HG02642 (cell line): ENCODE measurements at regions not wholly inside any gene's neighbourhood (a gene's known extent, or its start where the extent isn't known, plus 50 kb on each side); places are given as distances from the start of the nearest gene placed in this dataset.
"Not testable (repeated sequence)": the region's sequence is repeated elsewhere in the genome, so short reads cannot be mapped to it uniquely, and the experiment has no call there.

Experiments used
- ATAC-seq: cut with Tn5 transposase; IDR thresholded peaks from one replicate; pipeline ENCODE4 v1.9.1; 2021; ENCODE audit warnings: mild to moderate bottlenecking; ENCODE audit not compliant: unreplicated experiment, poor library complexity

DNA sequence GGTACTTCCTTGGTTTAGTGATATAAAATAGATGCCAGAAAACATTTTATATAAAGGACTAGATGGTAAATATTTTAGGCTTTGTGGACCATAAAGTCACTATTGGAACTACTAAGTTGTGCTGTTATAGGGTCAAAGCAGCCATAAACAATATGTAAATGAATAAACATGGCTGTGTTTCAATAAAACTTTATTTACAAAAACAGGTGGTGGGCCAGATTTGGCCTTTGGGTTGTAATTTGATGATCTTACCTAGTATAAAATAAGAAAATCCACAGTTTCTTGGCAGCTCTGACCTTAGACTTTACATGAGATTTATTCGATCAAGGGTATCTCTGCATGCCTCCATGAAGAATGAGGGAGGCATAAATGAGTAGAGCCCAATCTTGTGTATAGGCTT, 232.0 kb upstream of the PCDH9 start:
- no peak for ATAC-seq

DNA sequence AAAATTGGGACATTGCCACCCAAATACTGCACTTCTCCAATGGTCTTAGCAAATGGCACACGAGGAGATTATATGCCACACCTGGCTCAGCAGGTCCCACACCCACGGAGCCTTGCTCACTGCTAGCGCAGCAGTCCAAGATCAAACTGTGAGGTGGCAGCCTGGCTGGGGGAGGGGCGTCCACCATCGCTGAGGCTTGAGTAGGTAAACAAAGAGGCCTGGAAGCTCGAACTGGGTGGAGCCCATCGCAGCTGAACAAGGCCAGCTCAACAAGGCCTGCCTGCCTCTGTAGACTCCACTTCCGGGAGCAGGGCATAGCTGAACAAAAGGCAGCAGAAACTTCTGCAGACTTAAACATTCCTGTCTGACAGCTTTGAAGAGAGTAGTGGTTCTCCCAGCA, 222.4 kb upstream of the PCDH9 start:
- ATAC-seq = not testable (repeated sequence)

DNA sequence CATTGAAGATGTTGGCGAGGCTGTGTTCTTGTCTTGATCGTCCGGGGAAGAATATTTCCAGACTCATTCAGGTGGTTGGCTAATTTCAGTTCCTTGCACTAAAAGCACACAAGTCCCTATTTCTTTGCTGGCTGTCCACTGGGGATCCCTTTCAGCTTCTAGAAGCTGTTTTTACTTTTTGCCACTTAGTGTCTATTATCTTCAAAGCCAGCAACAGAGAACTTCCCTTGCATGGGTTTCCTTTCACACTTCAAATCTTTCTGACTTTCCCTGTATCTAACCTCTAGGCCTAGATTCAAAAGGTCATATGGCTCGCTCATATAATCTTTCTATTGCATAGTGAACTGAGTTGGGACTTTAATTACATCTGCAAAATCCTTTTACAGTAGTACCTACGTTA, 215.3 kb upstream of the PCDH9 start:
- no peak for ATAC-seq

DNA sequence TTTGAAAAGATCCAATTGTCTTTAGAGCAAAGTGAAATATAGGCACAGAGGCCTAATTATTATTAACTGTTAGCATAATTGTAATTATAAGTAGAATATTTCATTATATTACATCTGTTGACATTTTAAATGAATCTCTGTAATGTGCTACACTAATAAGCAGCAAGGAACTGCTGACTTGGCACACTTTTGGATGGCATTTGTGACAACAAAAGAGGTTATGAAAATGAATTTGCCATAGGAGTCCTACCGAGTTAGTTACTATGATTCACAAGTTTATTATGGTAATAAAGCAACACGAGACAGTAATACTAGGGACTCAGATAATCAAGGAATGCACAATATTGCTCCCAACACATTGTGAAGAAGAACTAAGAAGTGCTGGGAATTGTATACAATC, 213.8 kb upstream of the PCDH9 start:
- ATAC-seq = no peak

DNA sequence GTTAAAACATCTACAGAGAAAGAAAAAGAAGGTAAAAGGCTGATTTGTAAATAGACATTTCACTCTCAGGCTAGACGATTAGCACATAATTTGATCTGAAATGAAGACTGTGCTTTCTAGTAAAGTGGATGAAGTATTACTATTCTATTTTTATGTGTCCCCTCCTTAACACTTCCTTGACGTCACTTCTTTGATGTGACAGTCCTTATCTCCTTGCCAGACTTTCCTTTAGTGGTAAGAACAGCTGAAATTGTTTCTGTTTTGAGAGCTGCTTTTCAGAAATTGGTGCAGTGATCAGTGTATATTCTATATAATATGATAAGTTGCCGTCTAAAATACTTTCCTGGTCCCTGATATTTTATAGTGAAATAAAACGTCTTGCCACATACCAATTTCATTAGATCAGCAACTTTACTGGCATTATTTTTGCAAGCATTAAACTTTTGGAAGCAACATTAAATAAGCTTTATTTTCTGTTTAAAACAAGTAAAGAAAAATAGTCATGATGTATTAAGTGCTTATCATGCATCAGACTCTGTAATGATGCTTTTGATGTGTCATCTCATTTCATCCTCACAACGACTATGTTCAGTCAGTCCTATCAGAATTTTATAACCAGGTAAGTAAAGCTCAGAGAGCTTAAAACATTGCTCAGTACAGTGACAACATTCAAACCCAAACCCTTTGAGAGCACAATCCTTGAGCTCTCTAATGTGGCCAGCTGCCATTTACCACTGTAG, 210.3 kb upstream of the PCDH9 start:
- ATAC-seq = no peak

DNA sequence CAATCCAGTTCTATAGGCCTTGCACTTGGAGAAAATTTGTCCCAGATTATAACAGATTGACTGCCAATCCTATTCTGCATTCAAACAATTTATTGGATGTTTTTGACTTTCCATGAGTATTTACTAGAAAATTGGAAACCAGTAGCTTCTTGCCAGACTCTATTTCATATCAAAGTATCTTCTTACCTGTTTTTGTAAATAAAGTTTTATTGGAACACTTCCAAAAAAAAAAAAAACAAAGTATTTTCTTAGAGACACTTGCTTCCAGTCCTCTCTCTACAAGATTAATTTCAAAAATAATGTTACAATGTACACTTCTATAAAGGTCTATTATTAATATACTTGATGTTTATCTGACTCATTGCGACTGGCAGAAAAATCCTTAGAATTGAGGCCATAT, 209.2 kb upstream of the PCDH9 start:
- ATAC-seq = no peak

DNA sequence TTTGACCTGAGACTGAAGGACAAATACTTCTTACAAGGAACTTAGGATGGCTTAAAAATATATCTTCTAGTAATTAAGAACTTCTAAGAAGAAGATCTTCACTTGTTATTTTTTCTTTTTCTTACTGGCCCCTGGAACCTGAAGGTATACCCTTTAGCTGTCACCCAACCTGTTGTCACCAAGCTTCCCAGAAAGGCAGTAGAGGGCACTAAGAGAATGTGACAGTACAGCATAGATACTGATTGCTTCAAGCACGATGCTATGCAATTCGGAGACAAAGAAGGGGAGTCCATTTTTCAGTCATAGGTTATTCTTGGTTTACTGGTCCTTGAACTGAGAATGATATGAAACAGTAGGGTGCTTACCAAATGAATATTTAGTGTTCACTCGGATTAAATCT, 208.3 kb upstream of the PCDH9 start:
- no peak for ATAC-seq

DNA sequence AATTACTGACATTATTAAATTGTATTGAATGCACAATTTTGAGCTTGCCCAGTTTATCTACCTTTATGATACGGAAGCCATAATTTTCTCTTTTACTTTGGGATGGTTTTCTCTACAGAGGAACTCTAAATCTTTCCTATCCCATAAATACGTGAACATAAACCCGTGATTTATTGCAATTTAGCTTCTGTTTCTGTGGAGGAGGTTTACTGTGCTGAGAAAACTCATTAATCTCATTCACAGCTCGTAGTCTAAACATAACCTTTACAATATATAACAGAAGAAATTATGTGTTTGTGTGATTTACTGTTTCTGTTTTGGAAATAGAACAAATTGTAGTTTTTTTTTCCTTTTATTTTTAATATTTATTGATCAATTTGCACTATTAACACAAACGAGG, 207.1 kb upstream of the PCDH9 start:
- ATAC-seq = no peak

DNA sequence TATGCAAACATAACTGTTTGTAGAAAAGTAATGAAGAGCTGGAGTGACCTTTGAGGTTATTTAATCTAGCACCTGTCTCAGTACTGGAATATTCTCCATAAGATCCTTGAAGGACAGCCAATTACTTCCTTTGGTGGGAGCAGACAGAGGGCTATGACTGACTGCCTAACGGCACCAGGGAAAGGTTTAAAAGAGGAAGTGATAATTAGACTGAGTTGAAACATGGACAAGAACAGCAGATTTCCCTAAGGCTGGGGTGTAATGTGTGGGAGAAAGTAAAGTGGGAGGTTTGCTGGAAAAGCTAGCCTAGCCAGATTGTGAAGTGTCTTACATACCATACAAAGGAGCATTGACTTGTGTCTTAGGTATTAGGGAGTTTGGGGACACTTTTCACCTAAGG, 191.3 kb upstream of the PCDH9 start:
- ATAC-seq = no peak

DNA sequence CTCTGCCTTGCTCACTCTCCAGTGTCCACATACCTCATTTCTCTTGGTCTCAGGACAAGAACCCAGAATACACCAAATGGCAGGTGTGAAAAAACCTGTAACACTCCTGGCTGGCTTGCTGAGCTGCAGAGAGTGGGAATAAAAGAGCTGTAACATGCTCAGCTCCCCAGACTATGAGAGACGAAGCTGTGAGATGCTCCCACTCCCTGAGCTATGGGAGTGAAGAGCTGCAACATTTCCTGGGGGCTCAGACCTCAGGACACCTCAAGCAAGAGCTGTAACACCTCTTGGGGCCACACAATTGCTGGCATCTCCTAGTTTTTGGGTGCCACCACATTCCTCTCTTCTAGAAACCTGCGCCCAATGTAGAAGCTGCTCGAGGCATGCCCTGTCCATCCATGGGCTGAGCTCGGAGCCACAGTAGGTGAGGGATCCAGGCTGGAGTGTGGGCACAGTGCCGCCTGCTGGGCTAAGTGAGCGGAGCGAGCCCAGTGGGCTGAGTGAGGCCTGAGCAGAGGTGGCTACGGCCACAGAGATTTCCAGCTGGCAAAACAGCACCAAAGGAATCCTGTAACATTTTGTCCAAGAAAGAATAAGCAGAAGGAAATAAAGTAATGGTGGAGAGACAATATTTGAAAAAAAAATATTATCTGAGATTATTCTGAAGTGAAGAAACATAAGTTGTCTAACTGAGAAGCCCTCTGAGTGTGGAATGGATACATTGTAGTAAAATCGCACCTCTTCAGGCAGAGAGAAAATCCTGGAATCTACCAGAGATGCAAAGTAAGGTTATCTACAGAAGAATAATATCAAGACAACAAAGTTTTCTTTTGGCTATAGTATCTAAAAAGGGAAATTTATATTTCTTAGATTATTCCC, 186.2 kb upstream of the PCDH9 start:
- peak; percentile 66 for ATAC-seq

DNA sequence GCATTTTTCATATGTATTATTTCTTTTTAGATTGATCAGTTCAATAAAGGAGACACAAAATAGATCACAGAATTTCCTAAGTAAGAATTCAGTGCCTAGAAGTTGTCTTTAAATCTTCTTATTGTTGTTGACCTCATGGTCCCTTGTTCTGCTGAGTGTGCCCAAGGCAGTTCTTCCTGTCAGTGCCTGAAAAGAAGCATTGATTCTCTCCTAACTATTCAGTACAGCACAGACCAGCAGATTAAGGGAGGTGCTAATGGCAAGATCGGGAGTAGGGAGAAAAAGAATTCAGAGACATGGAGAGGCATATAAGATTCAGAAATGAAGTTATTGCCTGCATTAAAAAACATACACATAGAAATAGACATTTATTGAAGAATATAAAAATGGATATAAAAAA, 180.5 kb upstream of the PCDH9 start:
- ATAC-seq = no peak

DNA sequence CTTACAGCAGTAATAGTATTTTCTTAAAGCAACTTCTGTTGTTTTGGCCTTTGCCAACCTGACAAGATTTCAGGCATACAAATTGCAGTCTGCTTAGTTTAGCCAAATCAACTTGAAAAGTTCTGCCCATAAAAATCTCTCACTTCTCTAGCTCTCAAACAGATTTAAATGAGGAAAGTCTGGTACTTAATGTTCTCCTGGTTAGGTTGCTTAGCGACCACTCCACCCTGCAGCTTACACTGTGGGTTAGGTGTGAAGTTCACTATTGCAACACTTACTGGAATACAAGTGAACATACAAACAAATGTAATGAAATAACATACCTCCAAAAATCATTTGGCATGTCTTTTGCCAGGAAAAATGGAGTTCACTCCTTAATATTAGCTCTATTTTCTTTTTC, 178.7 kb upstream of the PCDH9 start:
- ATAC-seq = no peak

DNA sequence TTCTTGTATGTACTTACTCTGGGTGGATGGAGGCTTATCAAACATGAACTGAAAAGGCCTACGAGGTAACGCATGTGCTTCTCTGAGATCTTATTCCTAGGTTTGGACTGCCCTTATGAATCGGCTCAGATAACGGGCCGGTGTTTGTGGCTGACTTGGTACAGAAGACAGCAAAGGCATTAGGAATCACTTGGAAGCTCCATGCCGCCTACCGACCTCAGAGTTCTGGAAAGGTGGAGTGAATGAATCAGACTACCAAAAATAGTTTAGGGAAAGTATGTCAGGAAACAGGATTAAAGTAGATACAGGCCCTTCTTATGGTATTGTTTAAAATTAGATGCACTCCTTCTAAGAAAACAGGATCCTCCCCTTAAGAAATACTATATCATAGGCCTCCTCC, 172.4 kb upstream of the PCDH9 start:
- ATAC-seq = no peak

DNA sequence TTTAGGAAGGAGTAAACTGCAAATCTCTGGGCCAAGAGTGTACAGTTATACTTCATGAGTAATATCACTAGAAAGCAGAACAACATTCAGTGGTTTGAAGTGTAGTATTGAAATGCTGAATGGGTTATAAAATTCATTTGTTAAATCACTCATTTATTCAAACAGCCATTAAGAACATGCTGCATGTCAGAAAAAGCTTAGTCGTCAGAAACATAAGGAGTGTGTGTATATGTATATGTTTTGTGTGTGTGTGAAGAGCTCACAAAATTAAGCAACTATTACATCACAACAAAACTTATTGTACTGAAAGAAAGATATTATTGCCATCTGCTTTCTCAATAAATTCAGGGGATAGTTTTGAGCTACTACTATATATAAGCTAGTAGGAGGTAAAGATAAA, 165.4 kb upstream of the PCDH9 start:
- no peak for ATAC-seq

DNA sequence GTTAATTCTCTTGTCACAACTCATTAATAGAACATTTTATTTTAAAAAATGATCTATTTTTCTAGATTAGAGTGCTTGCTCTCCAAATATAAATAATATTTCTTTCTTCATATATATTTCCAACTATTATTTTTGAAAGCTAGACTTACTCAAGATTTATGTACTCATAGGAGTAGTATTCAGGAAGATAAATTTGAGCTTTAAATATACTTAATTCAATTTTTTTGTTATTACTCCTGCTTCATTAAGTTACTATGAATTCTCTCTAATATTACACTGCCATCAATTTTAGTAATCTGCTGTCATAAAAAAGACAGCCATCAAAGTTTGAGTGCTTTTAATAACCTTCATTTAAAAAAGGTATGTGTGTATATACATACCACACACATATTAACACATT, 161.9 kb upstream of the PCDH9 start:
- ATAC-seq = no peak

DNA sequence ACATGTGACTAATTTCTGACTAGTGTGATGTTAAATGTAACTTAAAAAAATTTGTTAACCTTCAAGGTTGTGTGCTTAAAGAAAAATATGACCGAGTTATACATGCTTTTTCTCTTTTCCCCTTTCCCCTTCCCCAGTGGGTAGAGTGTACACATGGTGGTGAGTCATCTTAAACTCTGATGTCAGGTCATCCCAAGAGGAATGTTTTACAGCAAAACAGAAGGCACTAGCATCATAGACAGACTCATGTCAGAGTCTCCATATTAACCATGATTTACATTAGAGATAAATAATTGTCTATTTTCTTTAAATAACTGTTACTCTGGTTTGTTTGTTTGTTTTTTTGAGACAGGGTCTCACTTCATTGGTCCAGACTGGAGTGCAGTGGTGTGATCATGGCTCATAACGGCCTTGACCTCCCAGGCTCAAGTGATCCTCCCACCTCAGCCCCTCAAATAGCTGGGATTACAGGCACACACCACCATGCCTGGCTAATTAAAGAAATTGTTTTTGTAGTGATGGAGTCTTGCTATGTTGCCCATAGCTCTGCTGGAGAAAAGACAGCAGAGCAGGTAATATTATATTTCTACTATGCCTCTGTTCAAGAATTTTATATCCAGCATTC, 160.4 kb upstream of the PCDH9 start:
- no peak for ATAC-seq

DNA sequence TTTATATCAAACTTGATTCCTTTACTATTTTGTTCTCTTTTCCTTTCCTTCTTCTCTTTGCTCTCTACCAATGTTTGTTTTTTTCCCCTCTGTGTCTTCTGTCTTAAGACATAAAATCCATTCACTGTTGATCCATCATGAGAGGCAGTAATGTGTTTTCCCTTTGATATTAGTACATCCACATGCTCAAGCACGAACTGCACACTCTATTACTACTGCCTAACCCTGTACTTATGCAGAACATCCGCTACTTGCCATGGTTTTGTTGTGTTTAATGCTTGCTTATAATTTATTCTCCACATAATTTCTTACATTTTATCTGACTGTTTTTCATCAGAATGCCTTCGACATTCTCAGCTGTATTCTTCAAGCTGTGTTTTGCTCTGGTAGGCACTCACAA, 159.0 kb upstream of the PCDH9 start:
- ATAC-seq = no peak

DNA sequence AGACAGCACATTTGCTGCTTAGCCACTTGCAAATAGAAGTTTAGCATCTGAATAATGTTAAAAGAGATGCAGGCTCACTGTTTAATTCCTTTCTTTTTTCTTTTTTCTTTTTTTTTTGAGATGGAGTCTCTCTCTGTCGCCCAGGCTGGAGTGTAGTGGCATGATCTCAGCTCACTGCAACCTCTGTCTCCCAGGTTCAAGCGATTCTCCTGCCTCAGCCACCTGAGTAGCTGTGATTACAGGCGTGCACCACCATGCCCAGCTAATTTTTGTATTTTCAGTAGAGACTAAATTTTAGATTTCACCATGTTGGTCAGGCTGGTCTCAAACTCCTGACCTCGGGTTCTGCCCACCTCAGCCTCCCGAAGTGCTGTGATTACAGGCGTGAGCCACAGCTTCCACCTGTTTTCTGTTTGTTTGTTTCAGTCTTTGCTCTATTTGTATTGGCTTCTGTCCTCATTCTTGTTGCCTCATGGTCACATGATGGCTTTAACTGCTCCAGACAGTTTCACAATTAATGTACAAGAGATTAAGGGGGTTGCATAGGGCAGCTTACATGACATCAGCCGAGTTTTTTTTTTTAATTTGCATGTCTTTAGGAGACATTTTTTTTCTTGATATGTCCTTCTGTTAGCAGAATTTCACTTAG, 153.1 kb upstream of the PCDH9 start:
- ATAC-seq = not testable (repeated sequence)

DNA sequence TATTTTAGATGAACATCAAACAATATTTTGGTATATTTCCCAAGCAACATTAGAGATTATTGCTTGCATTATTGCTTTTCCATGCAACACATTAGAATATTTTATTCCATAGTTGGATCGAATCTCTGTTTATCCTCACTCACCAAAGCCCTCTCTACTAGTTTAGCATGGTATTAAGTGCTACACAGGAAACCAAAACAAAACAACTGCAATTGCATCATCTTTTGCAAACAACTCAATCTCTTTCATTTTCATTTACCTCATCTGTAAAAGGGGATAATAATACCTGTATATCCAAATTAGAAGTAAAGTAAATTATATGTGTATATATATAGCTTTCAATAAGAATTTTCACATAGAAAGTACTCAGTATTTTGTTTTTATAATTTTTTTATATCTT, 147.8 kb upstream of the PCDH9 start:
- no peak for ATAC-seq

DNA sequence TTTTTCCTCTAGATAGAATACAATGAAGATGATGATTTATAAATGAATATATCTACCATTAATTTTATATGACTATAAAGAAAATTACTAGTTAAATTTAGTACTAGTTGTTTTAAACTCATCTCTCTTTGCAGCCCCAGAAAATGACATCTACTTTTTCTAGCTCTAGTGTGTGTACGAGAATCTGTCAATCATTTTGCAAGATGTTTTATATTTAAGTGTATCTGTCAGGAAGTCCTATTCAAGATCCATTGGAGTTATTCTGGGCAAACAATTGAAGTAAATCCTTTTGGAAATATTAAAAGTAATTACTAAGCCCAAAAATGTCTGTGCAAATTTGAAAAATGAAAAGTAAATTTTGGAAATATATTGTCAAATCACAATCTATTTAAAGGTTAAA, 144.3 kb upstream of the PCDH9 start:
- ATAC-seq = no peak
